ENCODE measurements at regions not wholly inside any gene's neighbourhood (a gene's known extent, or its start where the extent isn't known, plus 50 kb on each side); places are given as distances from the start of the nearest gene placed in this dataset.

GRCh38 chr20:48465271-48465670 lies 362.5 kb downstream of the PREX1 start:
- TF ChIP-seq CTCF (IDR thresholded peaks at IDR 0.05; ENCODE audit: low read depth, low read length) (no peak), POLR2A (IDR thresholded peaks at IDR 0.05; ENCODE audit: extremely low read depth, insufficient read length) (no peak), MAX (IDR thresholded peaks at IDR 0.05; ENCODE audit: low read depth, low read length) (no peak)
